GM13977 (cell line): ENCODE measurements at regions not wholly inside any gene's neighbourhood (a gene's known extent, or its start where the extent isn't known, plus 50 kb on each side); places are given as distances from the start of the nearest gene placed in this dataset.

ENCODE experiments used
- DNase-seq: peaks from one replicate; pipeline ENCODE4 v3.0.0; 2012; ENCODE audit warnings: low spot score
- in situ Hi-C: fragments of 300-500 bp; cut with MboI; formaldehyde crosslinking; loops from one replicate; pipeline ENCODE4 v1.12.0; 2022; ENCODE audit warnings: low sequenced_read_pairs, low pct_unique_long_range_greater_than_20kb, mixed read lengths, inconsistent platforms; ENCODE audit not compliant: unreplicated experiment
- TF ChIP-seq, protein P1 (sequence below): IDR thresholded peaks from 2 replicates; pipeline ENCODE4 v1.5.1; 2012; ENCODE audit warnings: mild to moderate bottlenecking, control low read depth; ENCODE audit not compliant: insufficient read depth; ENCODE audit errors: extremely low read depth, missing control alignments

DNA sequence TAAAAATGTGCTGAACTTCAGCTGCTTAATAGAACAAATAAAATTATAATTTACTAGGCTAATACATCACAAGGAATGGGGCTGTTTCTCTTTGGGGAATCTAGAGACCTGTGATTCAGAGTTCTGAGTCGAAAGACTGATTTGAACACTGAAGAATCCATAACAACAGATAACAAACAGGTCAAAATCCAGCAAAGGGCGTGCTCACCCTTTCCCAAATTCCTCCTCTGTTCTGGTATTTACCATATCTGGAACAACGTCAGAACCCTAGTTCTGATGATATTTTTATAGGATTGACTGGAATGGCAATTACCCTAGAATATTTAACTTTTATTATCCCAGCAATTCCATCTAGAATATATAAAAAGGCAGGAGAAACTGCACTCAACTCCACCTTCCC is 66.0 kb upstream of the ITGA6 start:
- TF ChIP-seq, protein P1, sequence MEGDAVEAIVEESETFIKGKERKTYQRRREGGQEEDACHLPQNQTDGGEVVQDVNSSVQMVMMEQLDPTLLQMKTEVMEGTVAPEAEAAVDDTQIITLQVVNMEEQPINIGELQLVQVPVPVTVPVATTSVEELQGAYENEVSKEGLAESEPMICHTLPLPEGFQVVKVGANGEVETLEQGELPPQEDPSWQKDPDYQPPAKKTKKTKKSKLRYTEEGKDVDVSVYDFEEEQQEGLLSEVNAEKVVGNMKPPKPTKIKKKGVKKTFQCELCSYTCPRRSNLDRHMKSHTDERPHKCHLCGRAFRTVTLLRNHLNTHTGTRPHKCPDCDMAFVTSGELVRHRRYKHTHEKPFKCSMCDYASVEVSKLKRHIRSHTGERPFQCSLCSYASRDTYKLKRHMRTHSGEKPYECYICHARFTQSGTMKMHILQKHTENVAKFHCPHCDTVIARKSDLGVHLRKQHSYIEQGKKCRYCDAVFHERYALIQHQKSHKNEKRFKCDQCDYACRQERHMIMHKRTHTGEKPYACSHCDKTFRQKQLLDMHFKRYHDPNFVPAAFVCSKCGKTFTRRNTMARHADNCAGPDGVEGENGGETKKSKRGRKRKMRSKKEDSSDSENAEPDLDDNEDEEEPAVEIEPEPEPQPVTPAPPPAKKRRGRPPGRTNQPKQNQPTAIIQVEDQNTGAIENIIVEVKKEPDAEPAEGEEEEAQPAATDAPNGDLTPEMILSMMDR = no peak
- DNase-seq = no peak
- in situ Hi-C loops = no loop called here

DNA sequence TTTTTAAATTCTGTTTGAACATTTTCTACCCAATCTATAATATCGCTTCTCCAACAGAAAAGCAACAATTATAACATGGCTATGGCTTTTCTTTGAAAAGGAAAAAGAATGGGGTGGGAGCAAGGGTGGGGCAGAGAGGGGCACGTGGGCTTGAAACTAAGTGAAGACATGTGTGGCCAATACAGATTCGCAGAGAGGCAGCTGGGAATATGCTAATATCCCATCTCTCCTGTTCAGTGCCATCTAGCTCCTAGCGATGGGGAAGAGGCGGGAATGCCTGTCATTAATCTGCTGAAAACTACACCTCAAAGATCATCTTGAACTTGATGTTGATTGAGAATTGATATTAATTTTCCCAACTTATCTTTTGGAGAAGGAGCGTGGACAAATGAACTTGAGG is 65.5 kb upstream of the ITGA6 start:
- DNase-seq = no peak
- in situ Hi-C loops = no loop called here
- TF ChIP-seq, protein P1 = no peak

DNA sequence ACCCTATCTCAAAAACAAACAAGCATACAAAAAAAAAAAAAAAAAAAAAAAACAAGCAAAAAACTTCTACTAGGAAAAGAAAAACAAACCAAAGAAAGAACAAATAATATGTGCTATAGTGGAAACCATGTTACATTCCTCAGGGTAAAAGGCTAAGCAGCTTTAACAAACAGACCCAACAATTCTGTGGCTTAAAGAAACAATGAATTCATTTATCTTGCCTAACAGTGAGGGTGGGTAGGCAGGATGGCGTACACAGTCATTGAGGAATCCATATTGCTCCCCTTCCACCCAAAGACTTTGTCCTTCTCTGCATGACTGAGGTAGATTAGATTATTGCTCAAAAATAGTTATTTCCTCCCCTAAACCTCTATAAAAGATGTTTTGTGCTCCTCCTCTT is 63.1 kb upstream of the ITGA6 start:
- in situ Hi-C loops = no loop called here
- TF ChIP-seq, protein P1 = no peak
- DNase-seq = no peak

DNA sequence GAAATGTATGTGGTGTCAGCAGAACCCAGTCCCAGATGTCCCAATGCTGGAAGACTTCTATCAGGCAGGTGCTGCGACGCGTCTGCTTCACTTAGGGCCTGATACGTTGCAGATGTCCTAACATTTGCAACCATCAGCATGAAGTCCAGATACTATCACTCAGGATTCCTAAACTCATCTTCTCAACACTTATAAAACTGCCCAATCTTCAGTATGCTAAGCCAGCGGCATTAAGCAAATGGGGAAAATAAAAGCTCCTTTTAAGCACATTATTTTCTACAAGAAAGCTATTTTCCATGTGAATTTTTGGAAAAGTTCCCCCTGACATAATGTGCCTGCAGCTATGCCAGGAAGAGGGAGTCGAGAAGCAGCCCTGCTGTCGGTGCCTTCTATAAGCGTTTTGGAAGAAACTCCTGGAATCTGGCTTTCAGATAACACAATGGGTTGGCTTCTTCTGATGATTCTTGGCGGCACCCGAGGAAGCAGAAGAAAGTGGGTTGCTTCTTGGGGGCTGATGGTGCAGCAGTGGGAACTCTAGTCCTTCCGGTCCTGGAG is 60.7 kb upstream of the ITGA6 start:
- TF ChIP-seq, protein P1 = no peak
- in situ Hi-C loops = no loop called here
- no peak for DNase-seq

DNA sequence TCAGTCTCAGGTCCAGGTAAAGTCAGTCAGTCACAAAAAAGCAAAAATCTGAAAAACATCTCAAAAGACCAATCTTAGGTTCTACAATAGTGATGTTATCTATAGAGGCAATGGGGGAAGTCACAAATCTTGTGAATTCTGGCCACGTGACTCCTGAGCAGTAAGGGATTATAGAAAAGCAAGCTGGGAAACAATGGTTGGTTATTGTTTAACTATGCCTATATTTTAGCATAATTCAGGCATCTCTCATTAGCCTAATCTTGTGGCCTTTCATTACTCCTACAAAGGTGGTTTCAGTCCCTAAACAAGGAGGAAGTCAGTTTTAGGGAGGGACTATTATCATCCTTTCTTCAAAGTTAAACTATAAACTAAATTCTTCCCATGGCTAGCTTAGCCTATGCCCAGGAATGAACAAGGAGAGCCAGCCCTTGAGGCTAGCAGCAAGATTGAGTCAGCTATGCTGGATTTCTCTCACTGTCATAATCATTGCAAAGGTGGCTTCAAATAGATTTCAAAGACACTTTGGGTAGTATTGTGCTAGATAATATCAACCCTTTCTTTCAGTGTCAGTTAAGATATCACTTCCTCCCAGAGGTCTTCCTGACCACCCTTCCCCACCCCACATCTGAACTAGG is 56.4 kb upstream of the ITGA6 start:
- in situ Hi-C loops = no loop called here
- TF ChIP-seq, protein P1 = no peak
- DNase-seq = no peak

DNA sequence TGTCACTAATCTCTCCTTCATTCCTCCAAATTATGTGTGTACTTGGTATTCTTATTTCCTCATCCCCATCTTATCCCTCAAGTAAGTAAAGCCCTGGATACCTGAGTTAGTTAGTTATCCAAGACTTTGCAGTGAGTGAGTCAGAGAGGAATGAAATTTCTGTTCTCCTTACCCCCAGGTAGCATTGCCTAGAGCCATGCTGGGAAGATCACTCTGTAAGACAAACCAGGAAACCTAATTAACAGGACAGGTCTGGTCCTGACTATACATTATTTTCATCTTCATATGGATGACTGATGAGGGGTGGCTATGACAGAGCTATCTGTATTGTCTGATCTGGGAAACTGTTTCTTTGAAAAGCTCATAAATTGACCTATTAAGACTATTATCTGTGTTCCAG is 55.0 kb upstream of the ITGA6 start:
- DNase-seq = no peak
- in situ Hi-C loops = no loop called here
- TF ChIP-seq, protein P1 = no peak
